ENCODE measurements at regions not wholly inside any gene's neighbourhood (a gene's known extent, or its start where the extent isn't known, plus 50 kb on each side); places are given as distances from the start of the nearest gene placed in this dataset.

GRCh38 chr12:107411792-107412535, 273.6 kb upstream of the PWP1 start:
- H3K27ac ChIP-seq (replicated peaks), result no peak overlapping the region
- H3K27me3 ChIP-seq (ENCODE audit: insufficient read depth, poor library complexity, severe bottlenecking), result no peaks in the 10 kb centered on the region
- DNase-seq (ENCODE audit: low read depth in 1 of 2, low spot score in 1 of 2), result no peak
- no peak for TF ChIP-seq CTCF (IDR thresholded peaks at IDR 0.05; ENCODE audit: insufficient read depth, low read length)
- TF ChIP-seq SPI1 (IDR thresholded peaks at IDR 0.05; ENCODE audit: borderline replicate concordance, low read depth), result no peak
- no peak for TF ChIP-seq POLR2AphosphoS5 (IDR thresholded peaks at IDR 0.05; ENCODE audit: low read depth)
- no peak for TF ChIP-seq REST (IDR thresholded peaks at IDR 0.05; ENCODE audit: insufficient replicate concordance, low read depth)
- no peak for TF ChIP-seq GABPA (IDR thresholded peaks at IDR 0.05; ENCODE audit: low read depth)
- no peak overlapping the region for H3K4me3 ChIP-seq (replicated peaks; ENCODE audit: insufficient read depth, low read length)

GRCh38 chr12:107415071-107415470, 270.5 kb upstream of the PWP1 start:
- Histone ChIP-seq H3K27me3 (ENCODE audit: insufficient read depth, poor library complexity, severe bottlenecking) (no peaks in the 10 kb centered on the region), H3K4me3 (replicated peaks; ENCODE audit: insufficient read depth, low read length) (no peak overlapping the region), H3K27ac (replicated peaks) (no peak overlapping the region)
- TF ChIP-seq SPI1 (IDR thresholded peaks at IDR 0.05; ENCODE audit: borderline replicate concordance, low read depth) (no peak), REST (IDR thresholded peaks at IDR 0.05; ENCODE audit: insufficient replicate concordance, low read depth) (no peak), GABPA (IDR thresholded peaks at IDR 0.05; ENCODE audit: low read depth) (no peak), CTCF (IDR thresholded peaks at IDR 0.05; ENCODE audit: insufficient read depth, low read length) (no peak)
- no peak for DNase-seq (ENCODE audit: low read depth in 1 of 2, low spot score in 1 of 2)

GRCh38 chr12:107415834-107416233, 269.8 kb upstream of the PWP1 start:
- Histone ChIP-seq H3K27ac (replicated peaks) (no peak overlapping the region), H3K27me3 (ENCODE audit: insufficient read depth, poor library complexity, severe bottlenecking) (no peaks in the 10 kb centered on the region), H3K4me3 (replicated peaks; ENCODE audit: insufficient read depth, low read length) (no peak overlapping the region)
- TF ChIP-seq SPI1 (IDR thresholded peaks at IDR 0.05; ENCODE audit: borderline replicate concordance, low read depth) (no peak), REST (IDR thresholded peaks at IDR 0.05; ENCODE audit: insufficient replicate concordance, low read depth) (no peak), GABPA (IDR thresholded peaks at IDR 0.05; ENCODE audit: low read depth) (no peak), CTCF (IDR thresholded peaks at IDR 0.05; ENCODE audit: insufficient read depth, low read length) (no peak), POLR2AphosphoS5 (IDR thresholded peaks at IDR 0.05; ENCODE audit: low read depth) (no peak)
- no peak for DNase-seq (ENCODE audit: low read depth in 1 of 2, low spot score in 1 of 2)

All from HL-60 (cell line).